Activated naive CD4-positive, alpha-beta T cell treated with anti-CD3 and anti-CD28 coated beads, Interleukin-2, amount 50 U/mL, for 16 hours (primary cell): ENCODE measurements at regions not wholly inside any gene's neighbourhood (a gene's known extent, or its start where the extent isn't known, plus 50 kb on each side); places are given as distances from the start of the nearest gene placed in this dataset.
A peak's percentile ranks its signal among the peaks of the same experiment; 100 is the strongest.

Experiments
- DNase-seq: peaks from one replicate; pipeline ENCODE4 v3.0.0-alpha.2; 2020

- DNase-seq, result no peak
Observed at GRCh38 chr7:130881091-130881798, 147.2 kb upstream of the KLF14 start.

GRCh38 chr7:130881799-130882141 lies 147.8 kb upstream of the KLF14 start:
- no peak for DNase-seq

- DNase-seq, result no peak
Observed at GRCh38 chr7:130882396-130882795, 148.4 kb upstream of the KLF14 start.

GRCh38 chr7:130883928-130884327 lies 149.9 kb upstream of the KLF14 start:
- no peak for DNase-seq

- DNase-seq, result no peak
Observed at GRCh38 chr7:130884437-130885417, 150.7 kb upstream of the KLF14 start.

GRCh38 chr7:130886438-130887135 lies 152.6 kb upstream of the KLF14 start:
- DNase-seq, result no peak

- DNase-seq, result no peak
Observed at GRCh38 chr7:130887182-130887956, 153.4 kb upstream of the KLF14 start.

- no peak for DNase-seq
Observed at GRCh38 chr7:130887957-130888371, 154.0 kb upstream of the KLF14 start.

- DNase-seq, result no peak
Observed at GRCh38 chr7:130888468-130888867, 154.5 kb upstream of the KLF14 start.

GRCh38 chr7:130890176-130891020 lies 156.4 kb upstream of the KLF14 start:
- DNase-seq, result no peak

GRCh38 chr7:130891254-130892094 lies 157.5 kb upstream of the KLF14 start:
- DNase-seq, result no peak

GRCh38 chr7:130893441-130893894 lies 159.5 kb upstream of the KLF14 start:
- DNase-seq, result no peak

GRCh38 chr7:130894146-130894908 lies 160.3 kb upstream of the KLF14 start:
- no peak for DNase-seq

GRCh38 chr7:130894909-130895750 lies 161.1 kb upstream of the KLF14 start:
- no peak for DNase-seq

- DNase-seq, result no peak
Observed at GRCh38 chr7:130896051-130896881, 162.3 kb upstream of the KLF14 start.

- DNase-seq, result peak; percentile 75
Observed at GRCh38 chr7:130896898-130897514, 163.0 kb upstream of the KLF14 start.
